ENCODE measurements at regions not wholly inside any gene's neighbourhood (a gene's known extent, or its start where the extent isn't known, plus 50 kb on each side); places are given as distances from the start of the nearest gene placed in this dataset.

- intact Hi-C loops (cut with micrococcal nuclease) = no loop called here
- no peaks in the 10 kb centered on the region for H3K27me3 Mint-ChIP-seq (ENCODE audit: low read depth)
- no peaks in the 10 kb centered on the region for H3K4me1 Mint-ChIP-seq (ENCODE audit: low read depth)
- CTCF ChIA-PET = no interaction called here
- no peak for DNase-seq
- no peak overlapping the region for H3K27ac Mint-ChIP-seq
- no peaks in the 10 kb centered on the region for H3K36me3 Mint-ChIP-seq (ENCODE audit: low read depth)
- no peak overlapping the region for H3K4me3 Mint-ChIP-seq
- peaks cover 7% of the 10 kb centered on the region for H3K9me3 Mint-ChIP-seq
Observed at GRCh38 chr4:34157547-34157946, 2086.8 kb downstream of the ARAP2 start.

GRCh38 chr4:34158878-34159277 is 2085.4 kb downstream of the ARAP2 start:
- no peaks in the 10 kb centered on the region for H3K4me1 Mint-ChIP-seq (ENCODE audit: low read depth)
- DNase-seq = no peak
- H3K27ac Mint-ChIP-seq = no peak overlapping the region
- H3K4me3 Mint-ChIP-seq = no peak overlapping the region
- H3K27me3 Mint-ChIP-seq (ENCODE audit: low read depth) = no peaks in the 10 kb centered on the region
- H3K9me3 Mint-ChIP-seq = peaks cover 10% of the 10 kb centered on the region
- CTCF ChIA-PET = no interaction called here
- no peaks in the 10 kb centered on the region for H3K36me3 Mint-ChIP-seq (ENCODE audit: low read depth)
- intact Hi-C loops (cut with micrococcal nuclease) = no loop called here

- DNase-seq = no peak
- H3K27me3 Mint-ChIP-seq (ENCODE audit: low read depth) = no peaks in the 10 kb centered on the region
- no peak overlapping the region for H3K27ac Mint-ChIP-seq
- H3K4me3 Mint-ChIP-seq = no peak overlapping the region
- no peaks in the 10 kb centered on the region for H3K36me3 Mint-ChIP-seq (ENCODE audit: low read depth)
- no peaks in the 10 kb centered on the region for H3K4me1 Mint-ChIP-seq (ENCODE audit: low read depth)
- peaks cover 11% of the 10 kb centered on the region for H3K9me3 Mint-ChIP-seq
- intact Hi-C loops (cut with micrococcal nuclease) = no loop called here
- CTCF ChIA-PET = no interaction called here
Observed at GRCh38 chr4:34170946-34171345, 2073.4 kb downstream of the ARAP2 start.

GRCh38 chr4:34176609-34177008 is 2067.7 kb downstream of the ARAP2 start:
- CTCF ChIA-PET = interaction anchor here (0.6 kb wide), 2 partner anchors 39 to 1813 kb away, joined by 3 read pairs; no protein-coding TSS in a partner anchor
- H3K27ac Mint-ChIP-seq = no peak overlapping the region
- H3K4me3 Mint-ChIP-seq = no peak overlapping the region
- intact Hi-C loops (cut with micrococcal nuclease) = no loop called here
- H3K27me3 Mint-ChIP-seq (ENCODE audit: low read depth) = no peaks in the 10 kb centered on the region
- no peak for DNase-seq
- H3K4me1 Mint-ChIP-seq (ENCODE audit: low read depth) = no peaks in the 10 kb centered on the region
- H3K36me3 Mint-ChIP-seq (ENCODE audit: low read depth) = no peaks in the 10 kb centered on the region
- H3K9me3 Mint-ChIP-seq = peaks cover 13% of the 10 kb centered on the region

GRCh38 chr4:34178476-34178875 is 2065.8 kb downstream of the ARAP2 start:
- Mint-ChIP-seq H3K4me1 (ENCODE audit: low read depth) (no peaks in the 10 kb centered on the region), H3K36me3 (ENCODE audit: low read depth) (no peaks in the 10 kb centered on the region), H3K27me3 (ENCODE audit: low read depth) (no peaks in the 10 kb centered on the region), H3K27ac (no peak overlapping the region), H3K4me3 (no peak overlapping the region), H3K9me3 (peaks cover 18% of the 10 kb centered on the region)
- intact Hi-C loops (cut with micrococcal nuclease) = no loop called here
- CTCF ChIA-PET = interaction anchor here (0.6 kb wide), 1 partner anchor 75 kb away, joined by 3 read pairs; no protein-coding TSS in a partner anchor
- no peak for DNase-seq

DNA sequence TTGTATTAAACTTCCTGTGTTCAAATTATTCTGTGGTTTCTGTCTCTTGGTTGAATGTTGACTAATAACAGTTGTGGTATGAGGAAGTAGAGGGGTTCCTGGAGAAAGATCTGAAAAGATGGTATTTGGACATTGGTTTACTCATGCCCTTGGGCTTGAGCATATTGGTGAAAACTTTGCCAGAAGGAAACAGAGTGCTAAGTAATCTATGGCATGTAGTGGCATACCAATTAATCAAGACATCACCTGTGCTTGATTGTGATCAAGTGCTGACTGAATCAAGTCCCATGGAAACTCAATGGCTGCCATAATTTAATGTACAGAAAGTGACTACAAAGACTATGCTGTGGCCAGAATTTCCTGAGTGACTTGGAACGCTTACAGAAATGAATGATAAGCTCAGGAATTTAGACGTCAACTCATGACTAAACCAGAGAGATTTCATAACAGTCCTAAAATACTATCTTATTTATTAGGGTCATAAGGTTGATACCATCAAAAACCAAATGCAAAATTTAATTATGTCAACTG is 2062.9 kb downstream of the ARAP2 start:
- Mint-ChIP-seq H3K4me3 (no peak overlapping the region), H3K27me3 (ENCODE audit: low read depth) (no peaks in the 10 kb centered on the region), H3K9me3 (peaks cover 12% of the 10 kb centered on the region), H3K27ac (no peak overlapping the region), H3K36me3 (ENCODE audit: low read depth) (no peaks in the 10 kb centered on the region), H3K4me1 (ENCODE audit: low read depth) (no peaks in the 10 kb centered on the region)
- intact Hi-C loops (cut with micrococcal nuclease) = no loop called here
- CTCF ChIA-PET = no interaction called here
- DNase-seq = no peak

- Mint-ChIP-seq H3K4me3 (no peak overlapping the region), H3K27me3 (ENCODE audit: low read depth) (no peaks in the 10 kb centered on the region), H3K27ac (no peak overlapping the region), H3K36me3 (ENCODE audit: low read depth) (no peaks in the 10 kb centered on the region), H3K9me3 (peaks cover 12% of the 10 kb centered on the region), H3K4me1 (ENCODE audit: low read depth) (no peaks in the 10 kb centered on the region)
- intact Hi-C loops (cut with micrococcal nuclease) = no loop called here
- no peak for DNase-seq
- CTCF ChIA-PET = no interaction called here
Observed at GRCh38 chr4:34181891-34182290, 2062.4 kb downstream of the ARAP2 start.

DNA sequence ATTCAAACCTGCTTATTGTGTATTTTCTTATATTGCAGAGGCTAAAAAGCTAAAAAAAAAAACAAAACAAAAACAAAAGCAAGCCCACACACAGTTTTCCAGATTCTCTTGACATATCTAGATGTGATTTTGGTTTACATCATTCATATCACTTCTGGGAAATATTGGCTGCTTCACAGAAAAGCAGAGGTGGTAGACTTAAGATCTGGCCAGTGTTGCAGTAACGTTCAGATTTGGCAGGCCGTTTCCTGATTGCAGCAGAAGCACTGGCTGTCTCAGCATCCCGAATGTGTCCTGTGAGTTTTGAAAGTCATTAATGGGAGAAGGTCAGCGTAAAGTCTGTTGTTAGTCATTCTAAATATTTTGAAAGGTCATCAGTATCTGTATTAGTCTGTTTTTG is 2062.0 kb downstream of the ARAP2 start:
- CTCF ChIA-PET = no interaction called here
- Mint-ChIP-seq H3K4me1 (ENCODE audit: low read depth) (no peaks in the 10 kb centered on the region), H3K4me3 (no peak overlapping the region), H3K36me3 (ENCODE audit: low read depth) (no peaks in the 10 kb centered on the region), H3K9me3 (peaks cover 12% of the 10 kb centered on the region), H3K27me3 (ENCODE audit: low read depth) (no peaks in the 10 kb centered on the region), H3K27ac (no peak overlapping the region)
- DNase-seq = no peak
- intact Hi-C loops (cut with micrococcal nuclease) = no loop called here

DNA sequence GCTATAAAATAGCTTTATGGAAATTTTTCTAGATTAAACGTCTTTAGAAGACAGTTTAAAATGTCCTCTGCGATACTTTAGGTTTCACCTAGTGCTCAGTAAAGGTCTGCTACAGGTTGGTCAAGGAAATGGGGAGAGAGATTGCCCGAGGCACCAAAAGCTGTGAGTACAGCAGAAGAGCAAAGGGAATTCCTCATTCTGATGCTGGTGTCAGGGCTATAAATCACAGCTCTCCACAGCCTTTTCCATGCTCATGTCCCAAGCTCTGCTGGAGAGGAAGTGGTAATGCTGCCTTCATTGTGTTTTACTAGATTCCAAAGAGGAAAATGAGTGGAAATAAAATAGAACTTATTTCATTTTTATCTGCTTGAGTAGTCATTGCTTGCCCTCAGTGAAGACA is 2060.4 kb downstream of the ARAP2 start:
- Mint-ChIP-seq H3K4me1 (ENCODE audit: low read depth) (no peaks in the 10 kb centered on the region), H3K4me3 (no peak overlapping the region), H3K36me3 (ENCODE audit: low read depth) (no peaks in the 10 kb centered on the region), H3K27me3 (ENCODE audit: low read depth) (no peaks in the 10 kb centered on the region), H3K27ac (no peak overlapping the region), H3K9me3 (peaks cover 11% of the 10 kb centered on the region)
- intact Hi-C loops (cut with micrococcal nuclease) = no loop called here
- CTCF ChIA-PET = interaction anchor here (0.6 kb wide), 1 partner anchor 43 kb away, joined by 3 read pairs; no protein-coding TSS in a partner anchor
- DNase-seq = no peak

DNA sequence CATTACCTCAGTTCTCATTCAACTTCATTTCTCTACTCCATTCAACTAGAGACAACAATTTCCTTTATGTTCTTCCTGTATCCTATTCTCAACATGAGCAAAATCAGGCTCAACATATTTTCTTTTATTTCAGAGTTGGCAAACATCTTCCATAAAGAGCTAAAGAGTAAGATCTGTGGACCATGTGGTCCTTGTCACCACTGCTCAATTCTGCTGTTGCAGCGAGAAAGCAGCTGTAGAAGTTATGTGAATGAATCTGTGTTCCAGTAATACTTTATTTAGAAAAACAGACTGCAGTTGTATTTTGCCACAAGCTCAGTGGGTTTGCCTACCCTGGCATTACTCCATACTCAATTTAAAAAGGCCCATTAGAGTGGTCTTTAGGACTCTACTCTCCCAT is 2057.3 kb downstream of the ARAP2 start:
- Mint-ChIP-seq H3K4me1 (ENCODE audit: low read depth) (no peaks in the 10 kb centered on the region), H3K27ac (no peak overlapping the region), H3K27me3 (ENCODE audit: low read depth) (no peaks in the 10 kb centered on the region), H3K9me3 (peaks cover 6% of the 10 kb centered on the region), H3K4me3 (no peak overlapping the region), H3K36me3 (ENCODE audit: low read depth) (no peaks in the 10 kb centered on the region)
- no peak for DNase-seq
- intact Hi-C loops (cut with micrococcal nuclease) = no loop called here
- CTCF ChIA-PET = no interaction called here

DNA sequence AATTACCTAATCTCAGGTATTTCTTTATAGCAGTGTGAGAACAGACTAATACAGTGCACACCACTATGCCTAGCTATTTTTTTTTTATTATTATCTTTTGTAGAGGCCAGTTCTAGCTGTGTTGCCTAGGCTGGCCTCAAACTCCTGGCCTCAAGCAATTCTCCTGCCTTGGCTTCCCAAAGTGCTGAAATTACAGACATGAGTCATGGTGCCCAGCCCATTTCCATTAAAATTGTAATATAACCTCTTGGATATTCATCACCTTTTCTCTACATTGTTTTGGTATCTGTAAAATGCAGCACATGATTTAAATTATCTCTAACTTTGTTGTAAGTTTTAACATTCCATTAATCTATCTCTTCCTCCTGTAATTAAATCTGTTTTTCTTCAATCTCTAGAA is 2052.9 kb downstream of the ARAP2 start:
- Mint-ChIP-seq H3K4me1 (ENCODE audit: low read depth) (no peaks in the 10 kb centered on the region), H3K27ac (no peak overlapping the region), H3K27me3 (ENCODE audit: low read depth) (no peaks in the 10 kb centered on the region), H3K36me3 (ENCODE audit: low read depth) (no peaks in the 10 kb centered on the region), H3K9me3 (no peaks in the 10 kb centered on the region), H3K4me3 (no peak overlapping the region)
- intact Hi-C loops (cut with micrococcal nuclease) = no loop called here
- CTCF ChIA-PET = no interaction called here
- DNase-seq = no peak

DNA sequence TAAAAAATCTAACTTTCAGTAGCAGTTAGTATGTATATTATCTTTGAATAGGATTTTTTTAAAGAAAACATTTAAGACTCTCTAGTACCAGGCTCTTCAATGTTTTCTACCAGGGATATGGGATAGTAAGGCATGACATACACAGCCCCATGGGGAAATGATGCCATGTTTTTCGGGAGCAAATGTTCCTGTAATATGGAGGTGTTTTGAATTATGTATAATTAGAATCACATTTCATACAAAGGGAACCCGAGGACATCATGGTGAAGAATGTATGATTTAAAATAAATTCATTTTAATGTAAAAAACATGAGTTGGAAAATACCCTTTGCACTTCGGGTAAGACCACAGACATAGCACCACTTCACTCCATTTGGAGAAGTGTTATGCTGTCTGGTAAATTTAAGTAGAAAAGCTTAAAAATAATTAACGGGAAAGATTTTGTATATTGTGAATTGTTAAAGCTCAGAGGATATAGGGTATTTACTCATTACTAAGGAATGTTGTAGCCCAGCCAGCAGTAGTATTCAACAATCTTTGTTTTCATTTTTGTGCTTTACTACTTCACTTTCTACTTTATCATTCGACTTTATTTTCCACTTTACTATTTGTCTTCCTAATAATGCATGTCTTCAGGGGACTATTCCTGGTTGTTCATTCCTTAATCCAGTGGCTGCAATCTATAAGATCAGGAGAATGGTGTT is 2050.7 kb downstream of the ARAP2 start:
- Mint-ChIP-seq H3K36me3 (ENCODE audit: low read depth) (no peaks in the 10 kb centered on the region), H3K27ac (no peak overlapping the region), H3K4me1 (ENCODE audit: low read depth) (no peaks in the 10 kb centered on the region), H3K4me3 (no peak overlapping the region), H3K9me3 (no peaks in the 10 kb centered on the region), H3K27me3 (ENCODE audit: low read depth) (no peaks in the 10 kb centered on the region)
- intact Hi-C loops (cut with micrococcal nuclease) = no loop called here
- CTCF ChIA-PET = no interaction called here
- DNase-seq = no peak

GRCh38 chr4:34194585-34194984 is 2049.7 kb downstream of the ARAP2 start:
- H3K9me3 Mint-ChIP-seq = no peaks in the 10 kb centered on the region
- H3K4me1 Mint-ChIP-seq (ENCODE audit: low read depth) = no peaks in the 10 kb centered on the region
- H3K36me3 Mint-ChIP-seq (ENCODE audit: low read depth) = no peaks in the 10 kb centered on the region
- CTCF ChIA-PET = no interaction called here
- no peak for DNase-seq
- no peaks in the 10 kb centered on the region for H3K27me3 Mint-ChIP-seq (ENCODE audit: low read depth)
- H3K27ac Mint-ChIP-seq = no peak overlapping the region
- H3K4me3 Mint-ChIP-seq = no peak overlapping the region
- intact Hi-C loops (cut with micrococcal nuclease) = no loop called here
